ENCODE measurements at regions not wholly inside any gene's neighbourhood (a gene's known extent, or its start where the extent isn't known, plus 50 kb on each side); places are given as distances from the start of the nearest gene placed in this dataset.
"Not testable (repeated sequence)": the region's sequence is repeated elsewhere in the genome, so short reads cannot be mapped to it uniquely, and the experiment has no call there.

DNA sequence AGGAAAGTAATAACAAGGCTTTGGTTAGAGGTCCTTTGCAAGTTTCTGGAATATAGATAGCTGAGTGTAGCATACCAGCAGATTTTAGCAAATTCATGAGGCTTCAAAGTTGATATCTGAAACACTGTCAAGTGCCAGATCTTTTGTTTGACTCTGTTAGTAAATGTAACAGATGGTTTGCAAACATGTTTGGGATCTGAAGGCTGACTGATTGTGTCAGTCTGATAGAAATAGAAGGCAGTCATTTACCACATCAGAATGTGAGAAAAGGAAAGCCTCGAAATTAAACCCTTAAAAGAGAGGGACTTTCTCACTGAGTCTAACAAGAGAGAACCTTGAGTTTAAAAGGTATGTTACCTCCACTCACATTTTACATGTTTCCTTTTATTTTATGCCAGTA, 371.5 kb downstream of the KIF2B start:
- no peak overlapping the region for H3K4me3 ChIP-seq (ENCODE audit: low read length)
- TF ChIP-seq, protein P1, sequence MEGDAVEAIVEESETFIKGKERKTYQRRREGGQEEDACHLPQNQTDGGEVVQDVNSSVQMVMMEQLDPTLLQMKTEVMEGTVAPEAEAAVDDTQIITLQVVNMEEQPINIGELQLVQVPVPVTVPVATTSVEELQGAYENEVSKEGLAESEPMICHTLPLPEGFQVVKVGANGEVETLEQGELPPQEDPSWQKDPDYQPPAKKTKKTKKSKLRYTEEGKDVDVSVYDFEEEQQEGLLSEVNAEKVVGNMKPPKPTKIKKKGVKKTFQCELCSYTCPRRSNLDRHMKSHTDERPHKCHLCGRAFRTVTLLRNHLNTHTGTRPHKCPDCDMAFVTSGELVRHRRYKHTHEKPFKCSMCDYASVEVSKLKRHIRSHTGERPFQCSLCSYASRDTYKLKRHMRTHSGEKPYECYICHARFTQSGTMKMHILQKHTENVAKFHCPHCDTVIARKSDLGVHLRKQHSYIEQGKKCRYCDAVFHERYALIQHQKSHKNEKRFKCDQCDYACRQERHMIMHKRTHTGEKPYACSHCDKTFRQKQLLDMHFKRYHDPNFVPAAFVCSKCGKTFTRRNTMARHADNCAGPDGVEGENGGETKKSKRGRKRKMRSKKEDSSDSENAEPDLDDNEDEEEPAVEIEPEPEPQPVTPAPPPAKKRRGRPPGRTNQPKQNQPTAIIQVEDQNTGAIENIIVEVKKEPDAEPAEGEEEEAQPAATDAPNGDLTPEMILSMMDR (conservative IDR thresholded peaks at IDR 0.05; ENCODE audit: low read depth, low read length), result no peak
- no peak for DNase-seq (ENCODE audit: low read depth)

DNA sequence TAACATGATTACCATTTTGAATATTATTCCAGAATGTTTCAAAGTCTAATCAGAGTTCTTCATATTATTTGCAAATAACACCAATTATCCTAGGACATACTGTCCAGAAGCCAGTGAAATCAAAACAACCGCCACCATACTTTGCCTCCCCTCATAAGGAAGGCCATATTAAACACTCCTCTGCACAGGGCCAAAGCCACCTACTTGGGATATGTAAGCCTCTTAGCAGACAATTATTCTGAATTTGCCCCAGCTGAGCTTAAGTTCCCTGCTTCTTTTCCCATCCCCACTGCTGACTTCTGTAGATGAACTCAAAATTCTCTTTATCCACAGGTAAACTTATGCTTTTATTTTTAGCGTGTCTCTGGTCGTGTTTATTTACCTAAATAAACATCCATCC, 374.0 kb downstream of the KIF2B start:
- H3K4me3 ChIP-seq (ENCODE audit: low read length), result no peak overlapping the region
- DNase-seq (ENCODE audit: low read depth), result no peak
- TF ChIP-seq, protein P1 (conservative IDR thresholded peaks at IDR 0.05; ENCODE audit: low read depth, low read length), result no peak

DNA sequence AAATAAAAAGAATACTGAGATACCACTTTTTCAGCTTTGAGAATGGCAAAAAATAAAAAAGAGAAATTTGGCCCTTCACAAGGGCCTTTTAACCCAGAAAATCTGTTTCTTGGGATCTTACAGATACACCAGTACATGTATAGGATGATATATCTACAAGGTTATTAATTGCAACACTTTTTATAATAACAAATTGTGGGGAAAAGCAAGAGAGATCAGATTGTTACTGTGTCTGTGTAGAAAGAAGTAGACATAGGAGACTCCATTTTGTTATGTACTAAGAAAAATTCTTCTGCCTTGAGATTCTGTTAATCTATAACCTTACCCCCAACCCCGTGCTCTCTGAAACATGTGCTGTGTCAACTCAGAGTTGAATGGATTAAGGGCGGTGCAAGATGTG, 378.7 kb downstream of the KIF2B start:
- not testable (repeated sequence) for H3K4me3 ChIP-seq (ENCODE audit: low read length); DNase-seq (ENCODE audit: low read depth)

DNA sequence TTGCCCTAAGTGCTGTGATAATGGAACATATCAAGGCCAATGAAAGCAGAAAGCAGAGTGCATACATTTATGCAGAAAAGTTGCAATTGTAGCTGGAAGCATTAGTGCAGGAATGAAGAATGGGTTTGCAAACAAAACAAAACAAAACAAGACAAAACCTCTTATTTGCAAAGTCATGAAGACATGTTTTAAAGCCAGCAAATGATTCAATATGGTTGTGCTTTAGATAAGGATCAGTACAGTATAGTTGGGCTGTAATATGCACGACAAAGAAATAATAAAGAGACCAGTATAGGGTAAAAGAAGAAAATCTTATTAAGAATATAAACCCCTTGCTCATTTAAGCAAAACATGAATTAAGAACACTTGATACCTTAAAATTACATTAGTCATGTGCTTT, 398.1 kb downstream of the KIF2B start:
- H3K4me3 ChIP-seq (ENCODE audit: low read length), result no peak overlapping the region
- TF ChIP-seq, protein P1 (conservative IDR thresholded peaks at IDR 0.05; ENCODE audit: low read depth, low read length), result no peak
- DNase-seq (ENCODE audit: low read depth), result no peak

DNA sequence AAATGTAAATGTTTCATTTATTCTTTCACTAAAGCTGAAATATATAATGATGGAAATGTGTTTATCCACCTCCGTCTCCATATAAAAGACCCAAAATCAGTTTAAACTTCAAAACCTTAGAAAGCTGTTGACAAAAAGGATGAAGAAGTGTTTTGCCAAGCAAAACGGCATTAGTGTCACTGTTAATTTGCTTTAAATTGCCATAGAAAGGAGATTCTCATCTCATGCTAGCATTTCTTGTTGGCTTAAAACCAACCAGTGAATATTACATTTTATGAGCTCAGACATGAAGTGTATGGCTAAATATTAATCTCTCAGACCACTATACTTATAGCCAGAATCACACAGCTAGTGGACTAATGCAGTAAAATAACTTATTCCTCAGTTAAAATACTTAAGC, 398.8 kb downstream of the KIF2B start:
- no peak overlapping the region for H3K4me3 ChIP-seq (ENCODE audit: low read length)
- TF ChIP-seq, protein P1 (conservative IDR thresholded peaks at IDR 0.05; ENCODE audit: low read depth, low read length), result no peak
- DNase-seq (ENCODE audit: low read depth), result no peak

DNA sequence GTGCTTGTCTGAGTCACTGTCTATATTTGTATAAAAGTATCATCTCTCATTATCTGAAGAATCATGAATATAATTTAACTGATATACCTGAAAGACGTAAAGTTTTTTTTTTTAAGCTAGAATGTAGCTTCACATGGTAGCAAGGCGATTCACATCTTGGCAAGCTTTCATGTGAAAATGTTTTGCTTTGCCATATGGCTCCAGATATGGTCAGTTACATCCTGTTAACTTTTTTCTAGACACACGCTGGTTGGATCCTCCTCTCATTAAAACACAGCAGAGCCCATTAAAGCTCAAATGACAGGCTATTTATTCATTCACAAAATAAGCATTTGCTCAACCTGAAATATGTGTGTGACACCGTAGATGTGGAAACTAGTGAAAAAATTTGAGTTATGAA, 412.8 kb downstream of the KIF2B start:
- TF ChIP-seq, protein P1 (conservative IDR thresholded peaks at IDR 0.05; ENCODE audit: low read depth, low read length), result no peak
- H3K4me3 ChIP-seq (ENCODE audit: low read length), result no peak overlapping the region
- no peak for DNase-seq (ENCODE audit: low read depth)

DNA sequence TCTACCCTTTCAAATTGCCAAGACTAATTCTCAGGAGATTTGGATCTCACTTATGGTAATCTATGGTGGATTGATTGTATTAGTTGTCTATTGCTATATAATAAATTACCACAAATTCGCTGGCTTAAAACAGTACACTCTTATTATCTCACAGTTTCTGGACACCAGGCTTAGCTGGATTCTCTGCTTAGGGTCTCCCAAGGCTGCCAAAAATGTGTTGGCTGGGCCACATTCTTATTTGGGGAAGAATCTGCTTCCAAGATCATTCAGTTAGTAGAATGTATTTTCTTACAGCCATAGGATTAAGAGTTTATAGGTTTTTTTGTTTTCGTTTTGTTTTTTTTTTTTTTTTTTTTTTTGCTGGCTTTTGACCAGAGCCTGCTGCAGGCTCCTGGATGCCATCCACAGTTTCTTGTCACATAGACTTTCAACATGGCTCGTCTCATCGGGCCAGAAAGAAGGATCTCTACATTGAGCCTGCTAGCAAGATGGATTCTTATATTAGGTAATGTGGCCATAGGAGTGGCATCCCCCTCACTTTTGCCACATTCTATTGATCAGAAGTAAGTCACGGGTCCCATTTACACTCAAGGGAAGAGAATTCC, 415.3 kb downstream of the KIF2B start:
- DNase-seq (ENCODE audit: low read depth), result no peak
- TF ChIP-seq, protein P1 (conservative IDR thresholded peaks at IDR 0.05; ENCODE audit: low read depth, low read length), result no peak
- H3K4me3 ChIP-seq (ENCODE audit: low read length), result no peak overlapping the region

DNA sequence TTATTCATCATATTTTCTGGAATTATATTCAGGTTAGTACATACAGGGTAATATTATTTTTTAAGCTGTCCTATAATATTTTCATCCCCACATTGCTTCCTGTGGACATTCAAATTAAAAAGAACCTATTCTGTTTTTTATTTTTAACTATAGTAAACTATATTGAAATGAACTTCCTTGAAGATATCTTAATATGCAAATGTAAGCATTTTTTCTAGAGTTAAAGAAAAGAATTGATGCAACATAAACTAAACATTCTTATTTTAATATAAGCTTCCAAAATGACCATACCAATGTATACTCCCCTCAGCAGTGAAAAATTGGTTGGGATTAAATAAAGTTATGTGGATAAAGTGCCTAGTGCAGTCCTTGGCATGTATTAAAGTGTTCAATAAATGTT, 416.6 kb downstream of the KIF2B start:
- DNase-seq (ENCODE audit: low read depth), result no peak
- TF ChIP-seq, protein P1 (conservative IDR thresholded peaks at IDR 0.05; ENCODE audit: low read depth, low read length), result no peak
- H3K4me3 ChIP-seq (ENCODE audit: low read length), result no peak overlapping the region
